Hematopoietic multipotent progenitor cell treated with erythropoietin and hydrocortisone succinate and interleukin-3 and kit ligand, for 6 days (in vitro differentiated cells): ENCODE measurements at regions not wholly inside any gene's neighbourhood (a gene's known extent, or its start where the extent isn't known, plus 50 kb on each side); places are given as distances from the start of the nearest gene placed in this dataset.

Source experiments
- DNase-seq: peaks from one replicate; pipeline ENCODE4 v3.0.0-alpha.2; 2015

DNA sequence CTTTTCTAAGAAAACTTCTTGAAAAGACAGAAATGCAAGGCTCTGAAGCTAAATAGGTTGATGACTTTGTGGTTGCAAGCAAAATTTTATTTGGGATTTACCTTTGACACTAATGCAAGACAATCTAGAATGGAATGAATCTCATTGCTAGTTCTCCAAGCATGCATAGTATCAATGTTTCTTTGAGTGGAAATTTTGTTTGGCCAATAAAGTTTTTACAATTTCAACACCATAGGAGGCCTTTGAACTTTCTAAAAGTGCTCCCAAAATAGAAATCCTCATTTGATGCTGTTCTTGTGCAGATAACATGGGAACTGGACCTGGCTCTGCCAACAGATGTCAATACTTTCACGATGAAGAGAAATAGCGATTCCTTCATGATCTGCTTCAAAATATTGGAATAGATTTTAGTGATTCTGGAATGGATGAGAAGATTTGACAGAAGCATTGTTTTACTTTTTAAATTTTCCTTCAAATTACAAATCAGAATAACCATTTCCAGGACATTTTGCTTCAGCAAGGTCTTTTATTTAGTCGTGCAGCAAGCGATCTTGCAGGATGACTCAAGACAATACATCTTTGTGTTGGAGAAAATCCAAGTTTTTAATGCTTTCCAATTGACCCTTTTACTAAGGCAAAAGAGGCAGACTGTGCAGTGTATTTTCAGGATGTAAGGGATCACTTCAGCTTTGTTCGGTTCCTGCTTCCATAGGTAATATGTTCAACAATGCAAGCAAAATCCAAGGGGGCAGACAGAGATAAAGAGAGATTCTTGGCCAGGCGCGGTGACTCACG lies 51.7 kb upstream of the OTUD4 start:
- DNase-seq: no peak

DNA sequence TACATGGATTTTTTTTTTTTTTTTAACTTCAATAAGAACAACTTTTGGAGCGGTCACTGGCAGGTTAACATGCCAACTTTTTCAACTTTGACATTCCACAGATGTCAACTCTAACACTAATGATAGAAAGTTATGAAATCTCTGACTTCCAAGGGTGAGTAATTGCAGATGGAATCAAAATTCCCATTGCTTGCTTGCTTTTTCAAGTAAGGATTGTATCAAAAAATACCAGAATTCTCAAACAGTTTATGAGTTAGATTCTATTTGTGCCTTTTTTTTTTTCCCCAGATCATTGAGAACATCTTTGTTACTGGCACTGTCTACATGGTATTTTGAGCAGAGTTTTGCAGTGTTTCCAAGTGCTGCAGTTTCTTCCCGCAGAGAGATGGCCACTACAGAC lies 50.3 kb upstream of the OTUD4 start:
- DNase-seq: no peak
